Activated naive CD8-positive, alpha-beta T cell treated with anti-CD3 and anti-CD28 coated beads for 36 hours (primary cell): ENCODE measurements at regions not wholly inside any gene's neighbourhood (a gene's known extent, or its start where the extent isn't known, plus 50 kb on each side); places are given as distances from the start of the nearest gene placed in this dataset.

Experiments used
- DNase-seq: peaks from one replicate; pipeline ENCODE4 v3.0.0; 2021
- H3K27ac Mint-ChIP-seq: one replicate; pipeline ENCODE4 v1.8.0; 2022; ENCODE audit warnings: mild to moderate bottlenecking, moderate library complexity, mixed read lengths
- H3K27me3 Mint-ChIP-seq: one replicate; pipeline ENCODE4 v1.8.0; 2022; ENCODE audit warnings: mild to moderate bottlenecking, mixed read lengths
- H3K36me3 Mint-ChIP-seq: one replicate; pipeline ENCODE4 v1.8.0; 2021; ENCODE audit warnings: mild to moderate bottlenecking, mixed read lengths
- H3K4me1 Mint-ChIP-seq: one replicate; pipeline ENCODE4 v1.8.0; 2021; ENCODE audit warnings: mixed read lengths
- H3K4me3 Mint-ChIP-seq: one replicate; pipeline ENCODE4 v1.8.0; 2022; ENCODE audit warnings: mild to moderate bottlenecking, moderate library complexity, mixed read lengths
- H3K9me3 Mint-ChIP-seq: one replicate; pipeline ENCODE4 v1.8.0; 2022; ENCODE audit warnings: mixed read lengths

- no peak overlapping the region for H3K27ac Mint-ChIP-seq
- DNase-seq = no peak
- H3K4me3 Mint-ChIP-seq = no peak overlapping the region
- H3K4me1 Mint-ChIP-seq = no peaks in the 10 kb centered on the region
- H3K9me3 Mint-ChIP-seq = peaks cover 14% of the 10 kb centered on the region
- H3K27me3 Mint-ChIP-seq = peaks cover 3% of the 10 kb centered on the region
- peaks cover 4% of the 10 kb centered on the region for H3K36me3 Mint-ChIP-seq
These were observed 241.2 kb upstream of the RPL38 start for GRCh38 chr17:73962308-73962707.

- no peaks in the 10 kb centered on the region for H3K4me1 Mint-ChIP-seq
- no peak for DNase-seq
- peaks cover 12% of the 10 kb centered on the region for H3K9me3 Mint-ChIP-seq
- no peak overlapping the region for H3K4me3 Mint-ChIP-seq
- H3K27me3 Mint-ChIP-seq = peaks cover 29% of the 10 kb centered on the region
- H3K36me3 Mint-ChIP-seq = peaks cover 4% of the 10 kb centered on the region
- no peak overlapping the region for H3K27ac Mint-ChIP-seq
These were observed 234.8 kb upstream of the RPL38 start for GRCh38 chr17:73968680-73969079.

- Mint-ChIP-seq H3K9me3 (peaks cover 5% of the 10 kb centered on the region), H3K4me1 (no peaks in the 10 kb centered on the region), H3K27me3 (peaks cover 29% of the 10 kb centered on the region), H3K27ac (no peak overlapping the region), H3K36me3 (peaks cover 2% of the 10 kb centered on the region), H3K4me3 (no peak overlapping the region)
- DNase-seq = no peak
These were observed 233.5 kb upstream of the RPL38 start for GRCh38 chr17:73969956-73970355.

- no peaks in the 10 kb centered on the region for H3K9me3 Mint-ChIP-seq
- H3K4me3 Mint-ChIP-seq = no peak overlapping the region
- peaks cover 26% of the 10 kb centered on the region for H3K27me3 Mint-ChIP-seq
- H3K4me1 Mint-ChIP-seq = no peaks in the 10 kb centered on the region
- H3K27ac Mint-ChIP-seq = no peak overlapping the region
- no peak for DNase-seq
- H3K36me3 Mint-ChIP-seq = no peaks in the 10 kb centered on the region
These were observed 232.4 kb upstream of the RPL38 start for GRCh38 chr17:73971127-73971526.

GRCh38 chr17:73972056-73972455 is 231.4 kb upstream of the RPL38 start:
- Mint-ChIP-seq H3K27ac (no peak overlapping the region), H3K4me1 (no peaks in the 10 kb centered on the region), H3K9me3 (no peaks in the 10 kb centered on the region), H3K4me3 (no peak overlapping the region), H3K27me3 (peaks cover 26% of the 10 kb centered on the region), H3K36me3 (no peaks in the 10 kb centered on the region)
- DNase-seq = no peak

- H3K4me3 Mint-ChIP-seq = no peak overlapping the region
- H3K36me3 Mint-ChIP-seq = no peaks in the 10 kb centered on the region
- no peaks in the 10 kb centered on the region for H3K4me1 Mint-ChIP-seq
- no peak for DNase-seq
- peaks cover 26% of the 10 kb centered on the region for H3K27me3 Mint-ChIP-seq
- H3K27ac Mint-ChIP-seq = no peak overlapping the region
- no peaks in the 10 kb centered on the region for H3K9me3 Mint-ChIP-seq
These were observed 230.6 kb upstream of the RPL38 start for GRCh38 chr17:73972901-73973300.

GRCh38 chr17:73973586-73974409 is 229.7 kb upstream of the RPL38 start:
- H3K27me3 Mint-ChIP-seq = peaks cover 26% of the 10 kb centered on the region

GRCh38 chr17:73974536-73974935 is 228.9 kb upstream of the RPL38 start:
- H3K4me1 Mint-ChIP-seq = no peaks in the 10 kb centered on the region
- peaks cover 23% of the 10 kb centered on the region for H3K27me3 Mint-ChIP-seq
- DNase-seq = no peak
- no peak overlapping the region for H3K4me3 Mint-ChIP-seq
- no peaks in the 10 kb centered on the region for H3K36me3 Mint-ChIP-seq
- H3K27ac Mint-ChIP-seq = no peak overlapping the region
- H3K9me3 Mint-ChIP-seq = no peaks in the 10 kb centered on the region

More at GRCh38 chr17:73973586-73974409, 229.7 kb upstream of the RPL38 start:
- Mint-ChIP-seq H3K4me3 (no peak overlapping the region), H3K36me3 (no peaks in the 10 kb centered on the region), H3K27ac (no peak overlapping the region), H3K4me1 (no peaks in the 10 kb centered on the region), H3K9me3 (no peaks in the 10 kb centered on the region)
- DNase-seq = no peak

- no peak for DNase-seq
- Mint-ChIP-seq H3K27me3 (peaks cover 8% of the 10 kb centered on the region), H3K4me3 (no peak overlapping the region), H3K36me3 (no peaks in the 10 kb centered on the region), H3K4me1 (no peaks in the 10 kb centered on the region), H3K27ac (no peak overlapping the region), H3K9me3 (no peaks in the 10 kb centered on the region)
These were observed 227.3 kb upstream of the RPL38 start for GRCh38 chr17:73976147-73976546.

GRCh38 chr17:73976676-73977521 is 226.6 kb upstream of the RPL38 start:
- Mint-ChIP-seq H3K4me3 (no peak overlapping the region), H3K27me3 (peaks cover 5% of the 10 kb centered on the region), H3K4me1 (no peaks in the 10 kb centered on the region), H3K9me3 (no peaks in the 10 kb centered on the region), H3K27ac (no peak overlapping the region), H3K36me3 (no peaks in the 10 kb centered on the region)
- no peak for DNase-seq

GRCh38 chr17:73980517-73980916 is 223.0 kb upstream of the RPL38 start:
- Mint-ChIP-seq H3K27me3 (no peaks in the 10 kb centered on the region), H3K27ac (no peak overlapping the region), H3K9me3 (no peaks in the 10 kb centered on the region), H3K36me3 (no peaks in the 10 kb centered on the region), H3K4me1 (peaks cover 7% of the 10 kb centered on the region), H3K4me3 (no peak overlapping the region)
- no peak for DNase-seq

- no peaks in the 10 kb centered on the region for H3K36me3 Mint-ChIP-seq
These were observed 220.6 kb upstream of the RPL38 start for GRCh38 chr17:73982871-73983270.

GRCh38 chr17:73983621-73984400 is 219.7 kb upstream of the RPL38 start:
- H3K4me3 Mint-ChIP-seq = no peak overlapping the region
- peaks cover 7% of the 10 kb centered on the region for H3K4me1 Mint-ChIP-seq
- H3K9me3 Mint-ChIP-seq = no peaks in the 10 kb centered on the region
- no peak overlapping the region for H3K27ac Mint-ChIP-seq
- no peak for DNase-seq
- H3K36me3 Mint-ChIP-seq = no peaks in the 10 kb centered on the region
- no peaks in the 10 kb centered on the region for H3K27me3 Mint-ChIP-seq

More at GRCh38 chr17:73982871-73983270, 220.6 kb upstream of the RPL38 start:
- H3K27me3 Mint-ChIP-seq = no peaks in the 10 kb centered on the region
- no peak for DNase-seq
- H3K4me3 Mint-ChIP-seq = no peak overlapping the region
- no peaks in the 10 kb centered on the region for H3K9me3 Mint-ChIP-seq
- peaks cover 7% of the 10 kb centered on the region for H3K4me1 Mint-ChIP-seq
- H3K27ac Mint-ChIP-seq = no peak overlapping the region

GRCh38 chr17:73984941-73985340 is 218.5 kb upstream of the RPL38 start:
- Mint-ChIP-seq H3K27me3 (no peaks in the 10 kb centered on the region), H3K27ac (no peak overlapping the region), H3K4me3 (no peak overlapping the region), H3K4me1 (peaks cover 7% of the 10 kb centered on the region), H3K36me3 (no peaks in the 10 kb centered on the region), H3K9me3 (no peaks in the 10 kb centered on the region)
- DNase-seq = no peak

GRCh38 chr17:73985466-73986015 is 217.9 kb upstream of the RPL38 start:
- Mint-ChIP-seq H3K4me3 (no peak overlapping the region), H3K27ac (no peak overlapping the region), H3K9me3 (no peaks in the 10 kb centered on the region), H3K4me1 (peaks cover 7% of the 10 kb centered on the region), H3K27me3 (no peaks in the 10 kb centered on the region), H3K36me3 (no peaks in the 10 kb centered on the region)
- no peak for DNase-seq
